Panc1 (cell line): ENCODE measurements at regions not wholly inside any gene's neighbourhood (a gene's known extent, or its start where the extent isn't known, plus 50 kb on each side); places are given as distances from the start of the nearest gene placed in this dataset.

Source experiments
- ATAC-seq: fragments of 200-7000 bp; cut with Tn5 transposase; 2 replicates; pipeline ENCODE4 v1.9.1; 2020; ENCODE audit warnings: mild to moderate bottlenecking, moderate library complexity
- BruUV-seq: library from RNA; stranded (reverse); fragments of 400-500 nt; replicated peaks from 2 replicates; lab custom pipeline; 2021; lab: Mats Ljungman, UMichigan
- CTCF ChIA-PET: fragments of 300-600 bp; sonication (Branson Sonifier 250); formaldehyde crosslinking; loops from one replicate; lab custom pipeline; 2022; ENCODE audit warnings: antibody characterized with exemption; lab: Charles Lee
- POLR2A ChIA-PET: fragments of 300-600 bp; sonication (Branson Sonifier 250); formaldehyde crosslinking; loops from one replicate; lab custom pipeline; 2022; ENCODE audit warnings: antibody characterized with exemption; lab: Charles Lee
- DNase-seq: peaks from one replicate; pipeline ENCODE4 v3.0.0-alpha.2; 2010; ENCODE audit warnings: low read depth, low spot score
- H3K27ac ChIP-seq: 2 replicates; pipeline ENCODE4 v1.5.1; 2011; ENCODE audit warnings: mild to moderate bottlenecking, low read length, inconsistent platforms
- H3K27me3 ChIP-seq: fragments of 200-500 bp; sonication (Bioruptor generic); 2 replicates; pipeline ENCODE4 v1.6.0; 2014; ENCODE audit warnings: low read length, inconsistent platforms; ENCODE audit not compliant: control insufficient read depth, insufficient read depth
- H3K36me3 ChIP-seq: fragments of 200-500 bp; sonication (Bioruptor generic); 2 replicates; pipeline ENCODE4 v1.5.1; 2014; ENCODE audit warnings: inconsistent platforms, mild to moderate bottlenecking, low read length, moderate library complexity; ENCODE audit not compliant: control insufficient read depth, insufficient read depth
- H3K4me1 ChIP-seq: 2 replicates; pipeline ENCODE4 v1.5.1; 2011; ENCODE audit warnings: inconsistent platforms, mild to moderate bottlenecking, low read length, moderate library complexity; ENCODE audit not compliant: control insufficient read depth, insufficient read depth
- H3K4me3 ChIP-seq, 2 experiments: 2 replicates each; pipeline ENCODE4 v1.5.1; 2011 to 2012; ENCODE audit warnings: low read depth in 2 of 2, low read length in 2 of 2, mild to moderate bottlenecking in 2 of 2, inconsistent platforms in 1 of 2, moderate library complexity in 1 of 2
- H3K9me3 ChIP-seq: fragments of 200-500 bp; sonication (Bioruptor generic); 2 replicates; pipeline ENCODE4 v1.5.1; 2014; ENCODE audit warnings: low read depth, mild to moderate bottlenecking, inconsistent platforms, low read length, moderate library complexity; ENCODE audit not compliant: control insufficient read depth, insufficient read depth
- POLR2AphosphoS5 ChIP-seq: IDR thresholded peaks from 2 replicates; pipeline ENCODE4 v1.6.1; 2012; ENCODE audit warnings: mild to moderate bottlenecking, low read depth, low read length, moderate library complexity
- SIN3A ChIP-seq: IDR thresholded peaks from 2 replicates; pipeline ENCODE4 v1.6.1; 2012; ENCODE audit warnings: low read depth, mild to moderate bottlenecking, low read length, moderate library complexity, borderline replicate concordance; ENCODE audit not compliant: insufficient read depth
- TCF7L2 ChIP-seq: IDR thresholded peaks from 2 replicates; pipeline ENCODE4 v1.6.1; 2011; ENCODE audit warnings: mild to moderate bottlenecking, low read depth, low read length, inconsistent platforms
- in situ Hi-C: cut with HindIII; loops from 2 replicates; pipeline ENCODE4 v1.10.0; 2016; ENCODE audit warnings: low sequenced_read_pairs, low pct_unique_long_range_greater_than_20kb
- intact Hi-C: fragments of 100-400 bp; cut with micrococcal nuclease; formaldehyde crosslinking; loops from one replicate; pipeline ENCODE4 v1.10.0; 2022; ENCODE audit not compliant: unreplicated experiment
- TF ChIP-seq, protein P1 (sequence below): fragments of 450-650 bp; IDR thresholded peaks from 2 replicates; pipeline ENCODE4 v1.5.1; 2017; ENCODE audit warnings: mild to moderate bottlenecking
- TF ChIP-seq, protein P2 (sequence below), 2 experiments: IDR thresholded peaks; 2 replicates each; pipeline ENCODE4 v1.6.1; 2011 to 2012; ENCODE audit warnings: low read depth in 2 of 2, control low read depth in 1 of 2, low read length in 1 of 2, mild to moderate bottlenecking in 1 of 2, moderate library complexity in 1 of 2; ENCODE audit not compliant: insufficient read depth in 1 of 2

DNA sequence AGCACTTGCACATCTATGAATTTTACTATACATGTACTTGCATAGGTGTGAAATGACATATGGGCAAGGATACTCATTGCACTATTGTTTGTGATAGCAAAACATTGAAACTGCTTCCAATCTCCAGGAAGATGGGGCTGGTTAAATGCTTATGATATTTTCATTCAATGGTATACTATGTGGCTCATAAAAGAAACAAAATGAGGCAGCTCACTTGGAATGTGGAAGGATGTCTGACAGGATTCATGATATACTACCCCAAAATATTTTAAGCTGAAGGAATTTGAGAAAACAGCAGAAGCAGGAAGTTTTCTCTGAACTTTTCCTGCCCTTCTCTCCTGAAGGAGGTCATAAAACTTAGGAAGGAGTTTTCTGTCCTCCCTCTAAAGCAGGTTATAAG is 99.6 kb upstream of the CAST start:
- no peaks in the 10 kb centered on the region; the same call in 1 of the 2 replicates for H3K4me1 ChIP-seq
- H3K27ac ChIP-seq: no peak overlapping the region
- POLR2A ChIA-PET: no interaction called here
- DNase-seq (no peak), ATAC-seq (no peak)
- H3K9me3 ChIP-seq: no peaks in the 10 kb centered on the region
- no TSS peak for BruUV-seq
- intact Hi-C loops: no loop called here
- no peaks in the 10 kb centered on the region for H3K36me3 ChIP-seq
- in situ Hi-C loops: no loop called here
- TF ChIP-seq POLR2AphosphoS5 (no peak), TCF7L2 (no peak), SIN3A (no peak)
- TF ChIP-seq, protein P1, sequence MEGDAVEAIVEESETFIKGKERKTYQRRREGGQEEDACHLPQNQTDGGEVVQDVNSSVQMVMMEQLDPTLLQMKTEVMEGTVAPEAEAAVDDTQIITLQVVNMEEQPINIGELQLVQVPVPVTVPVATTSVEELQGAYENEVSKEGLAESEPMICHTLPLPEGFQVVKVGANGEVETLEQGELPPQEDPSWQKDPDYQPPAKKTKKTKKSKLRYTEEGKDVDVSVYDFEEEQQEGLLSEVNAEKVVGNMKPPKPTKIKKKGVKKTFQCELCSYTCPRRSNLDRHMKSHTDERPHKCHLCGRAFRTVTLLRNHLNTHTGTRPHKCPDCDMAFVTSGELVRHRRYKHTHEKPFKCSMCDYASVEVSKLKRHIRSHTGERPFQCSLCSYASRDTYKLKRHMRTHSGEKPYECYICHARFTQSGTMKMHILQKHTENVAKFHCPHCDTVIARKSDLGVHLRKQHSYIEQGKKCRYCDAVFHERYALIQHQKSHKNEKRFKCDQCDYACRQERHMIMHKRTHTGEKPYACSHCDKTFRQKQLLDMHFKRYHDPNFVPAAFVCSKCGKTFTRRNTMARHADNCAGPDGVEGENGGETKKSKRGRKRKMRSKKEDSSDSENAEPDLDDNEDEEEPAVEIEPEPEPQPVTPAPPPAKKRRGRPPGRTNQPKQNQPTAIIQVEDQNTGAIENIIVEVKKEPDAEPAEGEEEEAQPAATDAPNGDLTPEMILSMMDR: no peak
- TF ChIP-seq, protein P2, sequence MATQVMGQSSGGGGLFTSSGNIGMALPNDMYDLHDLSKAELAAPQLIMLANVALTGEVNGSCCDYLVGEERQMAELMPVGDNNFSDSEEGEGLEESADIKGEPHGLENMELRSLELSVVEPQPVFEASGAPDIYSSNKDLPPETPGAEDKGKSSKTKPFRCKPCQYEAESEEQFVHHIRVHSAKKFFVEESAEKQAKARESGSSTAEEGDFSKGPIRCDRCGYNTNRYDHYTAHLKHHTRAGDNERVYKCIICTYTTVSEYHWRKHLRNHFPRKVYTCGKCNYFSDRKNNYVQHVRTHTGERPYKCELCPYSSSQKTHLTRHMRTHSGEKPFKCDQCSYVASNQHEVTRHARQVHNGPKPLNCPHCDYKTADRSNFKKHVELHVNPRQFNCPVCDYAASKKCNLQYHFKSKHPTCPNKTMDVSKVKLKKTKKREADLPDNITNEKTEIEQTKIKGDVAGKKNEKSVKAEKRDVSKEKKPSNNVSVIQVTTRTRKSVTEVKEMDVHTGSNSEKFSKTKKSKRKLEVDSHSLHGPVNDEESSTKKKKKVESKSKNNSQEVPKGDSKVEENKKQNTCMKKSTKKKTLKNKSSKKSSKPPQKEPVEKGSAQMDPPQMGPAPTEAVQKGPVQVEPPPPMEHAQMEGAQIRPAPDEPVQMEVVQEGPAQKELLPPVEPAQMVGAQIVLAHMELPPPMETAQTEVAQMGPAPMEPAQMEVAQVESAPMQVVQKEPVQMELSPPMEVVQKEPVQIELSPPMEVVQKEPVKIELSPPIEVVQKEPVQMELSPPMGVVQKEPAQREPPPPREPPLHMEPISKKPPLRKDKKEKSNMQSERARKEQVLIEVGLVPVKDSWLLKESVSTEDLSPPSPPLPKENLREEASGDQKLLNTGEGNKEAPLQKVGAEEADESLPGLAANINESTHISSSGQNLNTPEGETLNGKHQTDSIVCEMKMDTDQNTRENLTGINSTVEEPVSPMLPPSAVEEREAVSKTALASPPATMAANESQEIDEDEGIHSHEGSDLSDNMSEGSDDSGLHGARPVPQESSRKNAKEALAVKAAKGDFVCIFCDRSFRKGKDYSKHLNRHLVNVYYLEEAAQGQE (IDR thresholded peaks at IDR 0.05; ENCODE audit: insufficient read depth in 1 of 2, low read depth in 2 of 2, low read length in 1 of 2): no peak
- CTCF ChIA-PET: no interaction called here
- no peaks in the 10 kb centered on the region for H3K27me3 ChIP-seq
- H3K4me3 ChIP-seq: no peak overlapping the region

DNA sequence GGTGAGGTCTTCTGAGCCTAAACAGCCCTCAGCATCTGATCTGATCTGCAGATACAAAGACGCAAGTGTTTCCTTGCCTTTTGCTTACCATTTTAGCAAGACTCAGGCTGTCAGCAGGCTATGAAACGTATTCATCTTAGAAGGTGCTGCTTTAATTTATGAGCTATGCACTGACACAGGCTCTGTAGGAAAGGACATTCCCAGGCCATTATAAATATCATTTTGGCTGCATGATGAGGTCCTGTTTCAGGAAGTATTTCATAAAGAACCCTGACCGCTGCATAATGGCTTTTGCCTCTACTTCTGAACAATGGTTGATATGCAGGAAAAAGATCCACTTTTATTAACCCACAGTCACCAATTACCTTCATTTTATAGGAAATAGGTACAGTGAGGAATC is 98.4 kb upstream of the CAST start:
- CTCF ChIA-PET: no interaction called here
- POLR2A ChIA-PET: no interaction called here
- no peak overlapping the region for H3K4me3 ChIP-seq
- ATAC-seq: no peak
- intact Hi-C loops (no loop called here), in situ Hi-C loops (no loop called here)
- H3K4me1 ChIP-seq: no peaks in the 10 kb centered on the region; the same call in 1 of the 2 replicates
- H3K27ac ChIP-seq: no peak overlapping the region
- BruUV-seq: no TSS peak
- no peaks in the 10 kb centered on the region for H3K9me3 ChIP-seq
- DNase-seq: no peak
- no peak for TF ChIP-seq TCF7L2
- no peak for TF ChIP-seq SIN3A
- TF ChIP-seq, protein P1: no peak
- TF ChIP-seq, protein P2 (IDR thresholded peaks at IDR 0.05; ENCODE audit: insufficient read depth in 1 of 2, low read depth in 2 of 2, low read length in 1 of 2): no peak
- no peaks in the 10 kb centered on the region for H3K27me3 ChIP-seq
- no peaks in the 10 kb centered on the region for H3K36me3 ChIP-seq
